ENCODE measurements at regions not wholly inside any gene's neighbourhood (a gene's known extent, or its start where the extent isn't known, plus 50 kb on each side); places are given as distances from the start of the nearest gene placed in this dataset.
A peak's percentile ranks its signal among the peaks of the same experiment; 100 is the strongest.

DNA sequence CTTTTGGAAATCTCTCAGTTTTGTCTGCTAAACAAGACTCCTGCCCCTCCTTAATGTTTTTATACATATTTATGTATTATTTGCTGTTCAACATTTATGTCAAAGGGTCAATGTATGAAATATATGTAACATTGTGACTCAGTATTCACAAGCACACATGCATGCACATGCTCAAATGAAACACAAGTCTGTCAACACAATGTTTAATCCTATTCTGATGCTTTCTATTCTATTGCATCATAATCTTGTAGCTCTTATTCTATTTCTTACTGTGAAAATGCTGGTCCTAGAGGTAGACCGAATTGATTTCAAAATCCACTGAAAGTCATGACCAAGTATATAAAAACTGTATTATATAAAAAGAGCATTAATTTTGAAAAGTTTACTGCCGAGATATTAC, 1463.3 kb downstream of the C4orf33 start:
- DNase-seq: no peak

DNA sequence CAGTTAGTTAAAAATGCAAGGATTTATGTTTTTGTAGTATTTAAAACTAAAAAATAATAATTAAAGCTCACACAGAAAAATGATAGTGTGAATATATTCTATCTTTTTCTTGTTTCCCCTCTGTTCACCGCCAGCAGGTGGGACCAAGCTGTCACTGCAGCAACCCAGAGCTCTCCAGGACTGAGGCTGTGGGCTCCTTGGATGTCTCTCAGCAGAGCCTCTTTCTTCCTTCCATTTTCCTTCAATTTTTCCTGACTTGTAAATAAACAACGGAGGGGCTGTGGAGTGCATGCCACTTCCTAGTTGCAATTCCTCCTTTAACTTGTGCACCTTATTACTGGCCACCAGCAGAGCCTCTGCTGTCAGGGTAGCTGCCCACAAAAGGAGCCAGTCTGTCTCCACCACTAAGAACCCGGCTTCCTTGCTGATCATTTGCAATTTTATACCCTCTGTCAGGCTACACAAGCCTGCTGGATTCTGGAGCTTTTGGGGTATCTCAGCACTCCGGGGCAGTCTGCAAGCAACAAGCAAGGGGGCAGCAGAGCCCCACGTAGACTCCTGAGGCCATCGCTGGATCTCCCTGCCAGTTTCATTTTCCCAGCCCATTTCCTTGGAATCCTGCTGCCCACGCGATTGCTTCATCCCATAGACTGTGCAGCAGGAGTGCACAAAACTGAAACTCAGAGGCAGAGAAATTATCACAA, 1467.4 kb downstream of the C4orf33 start:
- DNase-seq: peak; percentile 76

DNA sequence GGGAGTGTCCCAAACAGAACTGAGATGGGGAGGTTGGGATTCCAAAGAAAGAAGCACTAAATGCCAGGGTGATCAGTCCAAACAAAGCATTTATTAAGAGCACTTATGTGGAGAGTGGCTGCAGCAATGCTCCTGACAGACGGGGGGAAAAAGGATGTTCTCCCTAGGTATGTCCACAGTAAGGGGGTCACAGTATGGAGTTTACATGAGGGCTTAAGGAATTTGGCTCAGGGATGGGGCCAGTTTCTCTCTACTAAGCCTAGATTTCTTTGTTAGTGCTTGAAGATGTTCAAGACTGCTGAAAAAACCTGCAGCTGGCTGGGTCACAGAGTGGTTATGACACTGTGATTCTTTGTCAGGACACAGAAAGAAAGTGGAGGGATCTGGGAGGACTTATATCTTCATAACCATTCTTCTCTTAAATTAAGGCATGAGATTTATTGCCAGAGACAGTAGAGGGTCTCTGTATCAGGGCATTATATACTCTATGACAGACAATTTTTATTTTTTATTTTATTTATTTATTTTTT, 1468.0 kb downstream of the C4orf33 start:
- peak; percentile 1 for DNase-seq

DNA sequence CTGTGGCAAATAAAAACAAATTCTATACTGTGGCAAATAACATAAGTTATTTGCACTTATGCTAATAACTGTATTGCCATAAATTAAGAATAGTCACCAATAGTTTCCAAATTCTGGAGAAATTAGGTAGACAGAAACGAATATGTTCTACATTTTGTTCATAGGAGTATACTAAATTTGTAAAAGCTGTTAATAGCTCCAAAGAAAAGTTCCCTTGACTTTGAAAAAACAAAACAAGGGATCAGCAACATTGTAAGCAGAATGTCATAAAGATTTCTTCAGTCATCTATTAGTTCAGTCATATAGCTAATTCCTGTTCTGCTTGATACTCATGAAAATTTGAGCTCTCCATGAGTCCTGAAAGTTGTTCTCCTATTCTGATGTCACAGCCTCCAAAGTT, 1472.8 kb downstream of the C4orf33 start:
- DNase-seq: no peak

DNA sequence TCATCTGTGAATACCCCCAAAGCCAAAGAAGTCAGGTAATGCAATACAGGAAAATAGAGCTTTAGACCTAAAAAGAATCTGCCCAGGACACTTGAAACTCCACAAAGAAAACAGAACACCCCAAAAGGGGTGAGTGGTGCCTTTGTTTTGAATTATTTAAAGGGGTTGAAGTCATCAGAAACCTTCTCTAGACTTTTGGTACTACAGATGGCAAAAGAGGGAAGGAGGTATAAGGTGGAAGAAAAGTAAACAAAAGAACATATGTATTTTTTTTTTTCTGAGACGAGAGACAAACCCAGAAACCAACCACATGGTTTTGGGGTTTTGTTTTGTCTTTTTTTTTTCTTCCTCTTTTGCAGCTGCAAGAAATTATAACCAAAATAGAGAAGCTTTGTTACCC, 1477.8 kb downstream of the C4orf33 start:
- DNase-seq: no peak

DNA sequence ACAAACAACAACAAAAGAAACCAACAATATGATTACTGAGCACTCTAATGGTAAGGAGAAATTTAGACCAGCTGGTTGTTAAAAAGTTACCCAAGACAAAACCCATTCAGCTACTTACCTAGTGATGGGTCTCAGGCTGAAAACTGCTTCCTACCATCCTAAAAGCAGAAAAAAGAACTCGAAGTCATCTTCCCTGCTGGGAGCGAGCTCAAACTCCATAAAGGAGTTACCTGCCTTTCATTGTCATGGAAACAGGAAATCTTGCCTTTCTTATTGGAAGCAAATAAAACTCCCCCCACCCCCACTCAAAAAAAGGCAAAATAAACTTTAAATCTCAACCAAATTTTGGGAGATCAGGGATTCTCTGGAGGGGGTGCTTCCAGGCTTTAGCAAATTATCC, 1478.3 kb downstream of the C4orf33 start:
- no peak for DNase-seq

DNA sequence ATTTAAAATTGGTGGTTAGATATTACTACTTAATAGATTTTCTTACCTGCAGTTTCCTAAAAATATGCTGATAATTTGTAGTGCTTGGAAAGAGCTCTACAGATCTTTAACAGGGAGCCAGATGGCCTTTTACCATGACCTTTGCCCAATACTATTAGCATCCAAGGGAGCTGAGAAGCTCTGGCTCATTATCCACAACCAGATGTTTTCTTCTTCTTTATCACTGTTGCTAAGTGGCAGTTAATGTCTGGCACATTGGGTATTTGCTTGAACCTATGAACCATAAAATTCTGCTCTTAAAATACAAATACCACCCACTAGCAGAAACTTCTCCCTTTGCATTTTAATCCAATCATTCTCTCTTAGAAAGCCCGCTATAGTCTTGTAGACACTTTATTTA, 1480.3 kb downstream of the C4orf33 start:
- DNase-seq: no peak

DNA sequence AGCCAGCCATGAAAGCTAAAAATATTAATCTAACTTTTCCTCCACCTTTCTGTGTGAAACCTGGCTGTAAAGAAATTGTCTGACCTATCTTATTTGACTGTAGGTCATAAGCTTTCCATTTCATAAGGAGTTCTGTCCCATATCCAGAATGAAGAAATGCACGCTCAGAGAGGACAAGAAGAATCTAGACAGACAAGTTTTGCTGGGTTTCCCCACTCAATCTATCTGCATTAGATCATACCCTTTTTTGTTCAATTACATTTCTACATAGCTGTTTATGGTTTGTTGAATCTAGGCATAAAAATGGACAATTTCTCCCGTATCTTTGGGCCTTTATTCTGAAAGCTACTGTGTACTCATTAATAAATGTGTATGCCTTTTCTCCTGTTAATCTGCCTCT, 1495.1 kb downstream of the C4orf33 start:
- DNase-seq: no peak

DNA sequence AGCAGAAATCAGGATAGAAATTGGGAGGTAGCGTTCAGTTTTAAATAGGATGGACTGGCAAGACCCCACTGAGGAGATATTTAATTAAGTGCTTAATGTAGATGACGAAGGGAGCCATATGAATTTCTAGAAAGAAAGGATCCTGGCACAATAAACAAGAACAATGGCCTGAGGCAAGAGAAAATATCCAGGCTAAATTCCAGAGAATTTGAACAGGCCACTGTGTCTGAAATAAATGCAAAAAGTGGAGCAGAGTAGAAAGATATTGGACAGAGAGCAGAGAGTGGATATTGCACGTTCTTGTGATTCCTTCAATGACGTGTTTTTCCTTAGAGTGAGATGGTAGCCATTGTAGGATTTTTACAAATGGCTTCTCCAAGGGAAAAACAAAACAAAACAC, 1504.8 kb downstream of the C4orf33 start:
- no peak for DNase-seq

DNA sequence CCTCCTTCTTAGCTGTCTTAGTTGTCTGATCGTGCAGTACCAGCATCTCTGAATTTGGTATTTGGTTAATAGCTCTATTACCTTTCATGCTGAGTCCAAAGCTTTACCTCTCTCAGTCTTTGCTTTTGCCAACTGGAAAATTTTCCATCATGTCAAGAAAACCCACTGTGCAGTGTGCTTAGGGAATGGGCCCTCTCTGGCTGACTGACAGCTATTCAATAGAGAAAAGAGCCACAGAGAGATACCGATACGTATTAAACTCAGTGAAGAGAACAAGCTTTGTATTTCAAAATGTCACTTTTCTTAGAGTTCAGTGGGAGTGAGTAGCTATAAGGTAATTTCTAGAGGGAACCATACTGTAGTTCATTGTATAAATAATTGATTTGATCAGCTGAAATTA, 1507.1 kb downstream of the C4orf33 start:
- DNase-seq: no peak

DNA sequence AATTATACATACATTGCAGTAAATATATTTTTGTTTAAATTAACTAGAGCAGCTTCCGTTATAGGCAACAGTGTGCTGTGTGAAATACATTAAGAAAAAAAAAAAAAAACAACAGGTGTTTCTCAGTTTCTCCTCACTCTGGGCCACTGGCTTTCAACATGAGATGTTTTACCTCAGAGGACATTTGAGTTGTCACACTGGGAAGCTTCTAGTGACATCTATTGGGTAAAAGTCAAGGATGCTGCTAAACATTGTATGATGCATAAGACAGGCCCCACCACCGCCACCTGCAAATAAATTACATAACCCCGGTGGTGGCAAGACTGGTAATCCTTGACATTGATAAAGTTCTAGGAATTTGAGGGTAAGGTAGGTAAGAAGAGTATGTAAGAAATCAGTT, 1512.2 kb downstream of the C4orf33 start:
- no peak for DNase-seq

DNA sequence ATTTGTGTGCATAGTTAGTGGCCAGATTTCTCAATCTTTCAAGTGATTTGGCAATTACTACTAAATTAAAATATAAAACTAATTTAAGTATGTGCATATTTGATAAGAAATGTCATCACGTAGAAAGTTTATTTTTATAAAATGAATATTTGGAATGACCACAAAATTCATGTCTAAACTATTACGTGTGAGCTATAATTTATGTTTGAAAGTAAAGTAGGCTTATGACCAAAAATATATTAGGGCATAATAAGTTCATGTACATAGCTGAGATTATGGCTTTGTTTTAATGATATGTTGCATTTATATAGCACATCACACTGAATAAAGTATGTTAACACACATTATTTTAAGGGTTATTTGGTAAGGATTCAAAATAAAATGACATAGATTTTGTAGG, 1532.6 kb downstream of the C4orf33 start:
- DNase-seq: no peak

DNA sequence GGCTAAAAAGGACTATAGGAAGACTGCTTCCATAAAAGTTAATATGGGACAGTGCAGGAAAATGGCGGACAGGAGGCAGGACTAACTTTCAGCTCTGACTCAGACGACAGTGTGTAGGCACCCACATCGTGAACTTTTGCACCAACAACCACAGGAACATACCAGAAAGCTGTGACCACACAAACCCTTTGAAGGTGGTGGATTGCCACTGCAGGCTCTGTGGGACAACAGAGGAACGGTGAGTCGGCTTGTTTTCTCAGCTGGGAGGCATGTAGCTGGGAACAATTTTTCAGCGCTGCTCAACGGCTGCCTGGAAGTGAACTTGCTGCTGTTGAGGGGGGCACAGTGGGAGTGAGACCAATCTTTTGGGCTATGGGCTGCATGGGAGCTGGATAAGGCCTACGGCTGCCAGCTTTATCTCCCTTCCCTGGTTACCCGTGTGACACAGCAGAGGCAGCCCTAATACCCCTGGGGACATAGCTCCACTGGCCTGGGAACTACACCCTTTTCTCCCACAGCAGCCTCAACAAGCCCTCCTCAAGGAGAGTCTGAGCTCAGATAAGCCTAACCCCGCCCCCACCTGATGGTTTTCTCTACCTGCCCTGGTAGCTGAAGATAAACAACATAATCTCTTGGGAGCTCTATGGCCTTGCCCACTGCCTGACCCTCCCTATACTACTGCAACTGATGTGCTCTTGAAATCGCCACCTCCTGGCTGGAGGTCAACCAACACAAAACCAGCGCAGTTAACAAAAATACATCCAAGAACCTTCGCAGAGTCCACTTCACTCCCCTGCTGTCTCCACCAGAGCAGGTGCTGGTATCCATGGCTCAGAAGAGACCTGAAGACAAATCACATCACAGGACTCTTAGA, 1537.0 kb downstream of the C4orf33 start:
- DNase-seq: no peak

DNA sequence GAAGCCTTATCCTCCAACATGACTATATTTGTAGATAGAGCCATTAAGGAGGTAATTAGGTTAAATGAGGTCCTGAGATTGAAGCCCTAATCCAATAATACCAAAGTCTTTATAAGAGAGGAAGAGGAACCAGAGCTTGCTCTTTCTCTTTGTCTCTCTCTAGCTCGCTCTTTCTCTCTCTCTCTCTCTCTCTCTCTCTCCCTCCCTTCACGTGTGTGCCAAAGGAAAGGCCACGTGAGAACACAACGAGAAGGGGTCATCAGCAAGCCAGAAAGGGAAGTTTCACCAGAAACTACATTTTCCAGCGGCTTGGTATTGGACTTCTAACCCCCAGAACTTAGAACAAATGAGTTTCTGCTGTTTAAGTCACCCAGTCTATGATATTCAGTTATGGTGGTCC, 1540.5 kb downstream of the C4orf33 start:
- DNase-seq: no peak

DNA sequence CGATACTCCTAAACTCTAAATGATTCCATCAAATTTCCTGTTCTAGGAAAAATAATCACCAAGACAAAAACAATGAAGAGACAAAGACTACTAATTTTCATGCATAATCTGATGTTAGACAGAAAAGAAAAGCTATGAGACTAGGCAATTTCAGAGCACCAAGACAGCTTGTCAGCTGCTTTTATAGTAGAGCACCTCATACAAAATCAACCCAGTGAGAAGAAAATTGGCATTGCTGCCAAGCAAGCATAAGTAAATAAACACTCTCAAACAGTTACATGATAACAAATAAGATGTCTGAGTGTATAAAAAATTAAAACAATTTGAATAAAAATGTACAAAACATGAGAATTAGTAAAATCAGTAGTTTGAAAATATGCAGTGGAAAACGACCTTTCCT, 1544.6 kb downstream of the C4orf33 start:
- DNase-seq: no peak

DNA sequence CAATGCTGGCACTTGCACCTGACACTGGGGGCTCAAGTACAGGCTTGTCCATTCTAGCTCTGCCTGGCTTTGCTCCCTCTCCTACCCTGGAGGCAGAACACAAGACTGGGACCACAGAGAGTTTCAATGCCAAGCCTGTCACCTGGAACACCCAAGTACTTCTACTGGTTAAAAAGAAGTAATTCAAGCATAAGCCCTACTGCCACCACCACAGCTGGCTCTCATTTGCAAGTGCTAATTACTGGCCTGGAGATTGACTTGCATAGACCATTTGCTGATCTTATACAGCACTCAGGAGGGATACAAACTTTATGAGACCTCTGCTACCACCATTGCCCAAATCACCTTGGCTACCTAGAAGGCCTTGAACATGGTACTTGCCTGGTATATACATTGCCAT, 1550.9 kb downstream of the C4orf33 start:
- DNase-seq: no peak

DNA sequence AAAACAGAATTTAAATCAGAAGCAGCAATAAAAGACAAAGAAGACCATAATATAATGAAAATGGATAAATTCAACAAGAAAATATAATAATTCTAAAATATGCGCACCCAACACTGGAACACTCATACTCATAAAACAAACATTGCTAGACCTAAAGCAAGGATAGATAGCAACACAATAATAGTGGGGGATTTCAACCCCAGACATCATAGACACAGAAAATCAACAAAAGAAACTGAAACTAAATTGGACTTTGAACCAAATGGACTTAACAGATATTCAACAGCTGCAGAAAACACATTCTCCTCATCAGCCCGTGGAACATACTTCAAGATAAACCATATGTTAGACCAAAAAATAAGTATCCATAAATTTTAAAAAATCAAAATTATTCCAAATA, 1552.6 kb downstream of the C4orf33 start:
- DNase-seq: no peak

DNA sequence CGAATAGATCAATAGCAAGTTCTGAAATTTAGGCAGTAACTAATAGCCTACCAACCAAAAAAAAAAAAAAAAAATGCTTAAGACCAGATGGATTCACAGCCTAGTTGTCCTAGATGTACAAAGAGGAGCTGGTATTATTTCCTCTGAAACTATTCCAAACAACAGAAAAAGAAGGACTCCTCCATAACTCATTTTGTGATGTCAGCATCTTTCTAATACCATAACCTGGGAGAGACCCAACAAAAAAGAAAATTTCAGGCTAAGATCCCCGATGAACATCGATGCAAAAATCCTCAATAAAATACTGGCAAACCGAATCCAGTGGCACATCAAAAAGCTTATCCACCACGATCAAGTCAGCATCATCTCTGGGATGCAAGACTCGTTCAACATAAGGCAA, 1557.9 kb downstream of the C4orf33 start:
- no peak for DNase-seq

DNA sequence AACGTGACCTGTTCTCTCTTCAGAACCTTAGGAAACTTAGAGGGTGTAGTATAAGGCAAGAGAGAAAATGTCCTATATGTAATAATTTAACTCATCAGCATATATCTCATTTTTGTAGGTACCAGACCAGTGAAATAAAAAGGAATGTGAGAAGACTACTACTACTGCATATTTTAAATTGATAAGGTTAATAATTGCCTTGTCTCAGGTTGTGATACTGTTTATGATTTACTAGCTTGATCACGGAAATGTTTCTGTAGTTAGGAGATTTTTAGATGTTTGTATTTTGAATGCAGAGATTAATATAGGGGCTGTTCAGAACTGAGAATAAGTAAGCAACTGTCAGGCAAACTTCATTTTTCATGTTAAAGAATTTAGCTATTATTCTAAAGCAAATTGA, 1563.4 kb downstream of the C4orf33 start:
- no peak for DNase-seq

DNA sequence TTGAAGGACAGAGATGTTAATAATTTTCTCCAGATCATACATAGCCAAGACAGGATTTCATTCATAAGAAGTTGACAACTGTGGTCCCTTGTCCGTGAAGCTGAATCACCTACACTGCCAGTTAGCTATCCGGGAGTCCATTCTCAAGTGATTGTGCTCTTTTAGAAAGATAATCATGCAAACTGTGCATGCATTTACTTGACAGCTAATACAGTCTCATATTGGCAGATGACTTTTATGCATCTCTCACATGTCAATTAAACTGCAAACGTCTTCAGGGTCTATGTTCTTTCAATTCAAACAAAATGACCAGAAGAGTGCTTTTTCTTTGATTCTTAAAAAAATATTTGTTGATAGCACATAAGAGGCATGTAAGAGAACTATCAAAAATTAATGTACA, 1572.9 kb downstream of the C4orf33 start:
- no peak for DNase-seq

DNA sequence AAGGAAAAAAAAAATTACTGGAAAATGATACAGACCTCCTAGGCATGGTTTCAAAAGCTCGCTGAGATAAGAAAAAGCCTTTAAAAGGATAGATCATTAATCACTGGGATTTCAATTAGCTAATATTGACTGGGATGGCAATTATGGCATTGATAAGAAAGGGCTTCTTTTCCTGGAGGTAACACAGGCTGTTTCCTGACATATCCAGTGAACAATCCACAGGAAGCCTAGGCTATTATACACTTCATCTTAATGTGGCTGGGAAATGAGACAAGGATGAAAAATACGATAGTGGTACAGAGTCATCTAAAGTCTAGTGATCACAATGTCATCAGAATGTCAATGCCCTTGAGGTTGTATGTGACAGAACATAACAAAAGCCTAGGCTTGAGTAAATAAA, 1579.3 kb downstream of the C4orf33 start:
- no peak for DNase-seq

DNA sequence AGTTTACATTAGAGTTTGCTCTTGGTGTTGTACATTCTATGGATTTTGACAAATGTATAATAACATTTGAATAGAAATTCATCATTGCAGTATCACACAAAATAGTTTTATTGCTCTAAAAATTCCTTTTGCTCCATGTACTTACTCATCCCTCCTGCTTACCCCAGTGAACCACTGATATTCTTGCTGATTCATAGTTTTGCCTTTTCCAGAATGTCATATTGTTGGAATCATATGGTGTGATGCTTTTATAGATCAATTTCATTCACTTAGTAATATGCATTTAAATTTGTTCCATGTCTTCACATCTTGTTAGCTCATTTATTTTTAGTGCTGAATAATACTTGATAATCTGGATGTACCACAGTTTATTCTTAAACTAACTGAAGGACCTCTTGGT, 1593.2 kb downstream of the C4orf33 start:
- DNase-seq: peak; percentile 68

DNA sequence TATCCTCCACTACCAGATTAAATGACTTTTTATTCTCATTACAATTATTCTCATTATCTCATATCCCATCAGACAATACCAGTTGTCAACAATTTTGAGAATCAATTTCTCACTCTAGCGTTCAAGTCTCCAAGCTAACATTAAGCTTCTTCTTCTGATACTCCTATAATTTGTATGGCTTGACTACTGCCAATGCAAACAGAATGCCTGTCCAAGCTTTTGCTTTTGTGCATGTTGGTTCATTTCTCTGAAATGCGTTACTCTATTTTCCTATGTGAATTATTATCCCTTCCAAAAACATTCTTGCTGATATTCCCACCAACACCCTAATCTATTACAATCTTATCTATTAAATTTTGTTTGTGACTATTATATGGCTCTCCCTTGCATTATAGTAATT, 1602.3 kb downstream of the C4orf33 start:
- no peak for DNase-seq

DNA sequence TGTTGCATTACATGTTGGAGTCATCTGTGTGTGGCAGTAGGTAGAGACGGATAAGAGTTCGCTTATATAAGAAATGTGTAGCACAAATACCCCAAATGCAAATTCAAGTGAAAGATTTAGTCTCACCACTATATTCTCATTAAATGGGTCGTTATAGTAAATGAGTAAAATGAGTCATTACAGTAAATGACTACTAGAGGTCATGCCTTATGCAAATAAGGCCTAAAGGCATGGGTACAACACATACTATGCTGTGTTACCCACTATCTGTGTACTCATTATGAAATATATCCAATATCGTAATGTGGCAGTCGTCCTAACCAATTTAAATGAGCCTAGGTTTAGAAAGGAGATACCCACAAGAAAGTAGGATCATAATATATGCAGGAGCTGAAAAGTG, 1603.1 kb downstream of the C4orf33 start:
- no peak for DNase-seq

Data from fibroblast of upper back skin (primary cell).